ENCODE measurements at regions not wholly inside any gene's neighbourhood (a gene's known extent, or its start where the extent isn't known, plus 50 kb on each side); places are given as distances from the start of the nearest gene placed in this dataset.

DNA sequence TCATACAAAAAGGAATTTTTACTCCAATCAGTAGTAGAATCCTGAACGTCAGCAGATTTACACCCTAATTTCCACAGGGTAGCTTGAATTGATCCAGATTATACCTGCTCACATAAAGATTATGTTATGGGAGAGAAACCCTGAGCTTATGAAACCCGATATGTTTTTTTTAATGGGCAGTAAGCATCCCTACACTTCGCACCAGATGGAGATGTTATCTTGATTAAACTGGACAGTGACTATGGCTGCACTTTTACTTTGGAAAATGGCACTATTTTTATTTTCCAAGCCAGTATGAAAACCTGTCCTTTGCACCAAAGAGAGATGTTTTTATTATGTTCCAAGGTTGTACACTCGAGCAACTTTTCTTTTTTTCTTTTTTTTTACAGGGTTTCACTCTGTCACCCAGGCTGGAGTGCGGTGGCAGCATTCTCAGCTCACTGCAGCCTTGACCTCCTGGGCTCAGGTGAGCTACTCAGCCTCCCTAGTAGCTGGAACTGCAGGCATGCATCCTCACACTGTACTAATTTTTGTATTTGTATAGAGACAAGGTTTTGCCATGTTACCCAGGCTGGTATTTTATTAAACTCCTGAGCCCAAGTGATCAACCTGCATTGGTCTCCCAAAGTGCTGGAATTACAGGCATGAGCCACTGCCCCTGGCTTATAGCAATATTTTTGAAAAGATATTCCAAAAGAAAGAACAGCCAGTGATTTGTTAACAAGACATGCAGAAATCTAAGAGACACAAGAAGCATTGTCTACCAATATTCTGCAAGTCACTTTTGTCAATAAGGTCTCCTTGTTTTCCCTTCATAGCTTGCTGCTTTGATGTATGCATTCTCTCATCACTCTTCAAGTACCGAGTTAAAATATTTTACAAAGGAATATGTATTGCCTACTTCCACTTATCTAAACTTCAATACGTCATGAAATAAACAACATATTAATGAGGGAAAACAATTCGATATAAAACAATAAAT, 1412.6 kb downstream of the ZPLD1 start:
- no peak overlapping the region for H3K4me3 ChIP-seq (replicated peaks; ENCODE audit: low read depth, low read length)

DNA sequence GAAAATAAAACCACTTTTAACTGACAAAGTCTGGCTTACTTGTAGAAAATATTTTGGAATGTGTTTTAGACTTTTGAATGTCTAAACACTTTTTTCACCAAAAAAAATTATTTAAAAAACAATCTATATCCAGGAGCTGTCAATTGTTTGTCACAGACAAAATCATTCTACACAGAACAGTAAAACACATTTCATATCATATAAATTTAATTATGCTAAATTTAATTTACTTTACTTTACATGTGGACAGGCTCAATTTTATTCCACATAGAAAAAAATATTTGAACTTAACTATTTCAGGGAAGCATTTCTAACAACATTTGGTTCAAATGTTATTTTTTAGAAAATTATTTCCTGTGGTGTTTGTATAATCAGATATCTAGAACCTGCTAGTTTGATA, 1417.0 kb downstream of the ZPLD1 start:
- DNase-seq (ENCODE audit: extremely low read depth, low read depth) = no peak
- H3K4me3 ChIP-seq (replicated peaks; ENCODE audit: low read depth, low read length) = no peak overlapping the region
- TF ChIP-seq CTCF (IDR thresholded peaks at IDR 0.05; ENCODE audit: low read depth, low read length, missing control alignments) = no peak

More for the DNA sequence above, 1412.6 kb downstream of the ZPLD1 start:
- no peak for TF ChIP-seq CTCF (IDR thresholded peaks at IDR 0.05; ENCODE audit: low read depth, low read length, missing control alignments)
- no peak for DNase-seq (ENCODE audit: extremely low read depth, low read depth)

GRCh38 chr3:103862415-103862814, 1427.6 kb downstream of the ZPLD1 start:
- no peak for TF ChIP-seq CTCF (IDR thresholded peaks at IDR 0.05; ENCODE audit: low read depth, low read length, missing control alignments)
- H3K4me3 ChIP-seq (replicated peaks; ENCODE audit: low read depth, low read length) = no peak overlapping the region
- no peak for DNase-seq (ENCODE audit: extremely low read depth, low read depth)

GRCh38 chr3:103863381-103863780, 1428.6 kb downstream of the ZPLD1 start:
- no peak for DNase-seq (ENCODE audit: extremely low read depth, low read depth)
- H3K4me3 ChIP-seq (replicated peaks; ENCODE audit: low read depth, low read length) = no peak overlapping the region
- no peak for TF ChIP-seq CTCF (IDR thresholded peaks at IDR 0.05; ENCODE audit: low read depth, low read length, missing control alignments)

DNA sequence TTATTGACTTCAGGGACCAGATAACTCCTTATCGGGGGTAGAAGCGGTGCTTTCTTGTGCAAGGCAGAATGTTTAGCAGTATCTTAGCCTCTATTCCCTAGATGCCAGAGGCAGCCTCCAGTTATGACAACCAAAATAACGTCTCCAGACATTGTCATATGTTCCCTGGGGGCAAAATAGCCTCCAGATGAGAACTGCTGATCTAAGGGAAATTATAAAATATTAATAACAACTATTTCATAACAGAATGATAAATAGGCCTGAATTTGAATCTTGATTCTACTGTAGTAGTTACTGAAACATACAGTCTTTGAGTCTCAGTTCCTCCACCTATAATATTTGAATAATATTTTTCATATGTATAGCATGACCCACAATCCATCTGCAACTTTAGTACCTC, 1431.3 kb downstream of the ZPLD1 start:
- no peak for DNase-seq (ENCODE audit: extremely low read depth, low read depth)
- no peak for TF ChIP-seq CTCF (IDR thresholded peaks at IDR 0.05; ENCODE audit: low read depth, low read length, missing control alignments)
- no peak overlapping the region for H3K4me3 ChIP-seq (replicated peaks; ENCODE audit: low read depth, low read length)

GRCh38 chr3:103873021-103873420, 1438.2 kb downstream of the ZPLD1 start:
- H3K4me3 ChIP-seq (replicated peaks; ENCODE audit: low read depth, low read length) = no peak overlapping the region
- no peak for TF ChIP-seq CTCF (IDR thresholded peaks at IDR 0.05; ENCODE audit: low read depth, low read length, missing control alignments)
- DNase-seq (ENCODE audit: extremely low read depth, low read depth) = no peak

Data from HFF-Myc (cell line).